Epithelial cell of esophagus (primary cell): ENCODE measurements at regions not wholly inside any gene's neighbourhood (a gene's known extent, or its start where the extent isn't known, plus 50 kb on each side); places are given as distances from the start of the nearest gene placed in this dataset.
A peak's percentile ranks its signal among the peaks of the same experiment; 100 is the strongest.

ENCODE experiments used
- DNase-seq: peaks from one replicate; pipeline ENCODE4 v3.0.0; 2010; ENCODE audit warnings: low read depth
- H3K4me3 ChIP-seq: 2 replicates; pipeline ENCODE4 v1.5.1; 2011; ENCODE audit warnings: mild to moderate bottlenecking, low read length, control low read depth
- CTCF ChIP-seq: IDR thresholded peaks from 2 replicates; pipeline ENCODE4 v1.5.1; 2011; ENCODE audit warnings: low read depth, mild to moderate bottlenecking, low read length, control low read depth, inconsistent platforms; ENCODE audit not compliant: insufficient read depth; ENCODE audit errors: missing control alignments

- H3K4me3 ChIP-seq, result no peak overlapping the region
- DNase-seq, result no peak
- TF ChIP-seq CTCF, result no peak
These were observed 311.5 kb downstream of the CDH2 start for GRCh38 chr18:27865431-27865830.

GRCh38 chr18:27863780-27864430 lies 313.0 kb downstream of the CDH2 start:
- H3K4me3 ChIP-seq, result no peak overlapping the region
- no peak for TF ChIP-seq CTCF
- no peak for DNase-seq

- no peak overlapping the region for H3K4me3 ChIP-seq
- TF ChIP-seq CTCF, result no peak
- no peak for DNase-seq
These were observed 314.8 kb downstream of the CDH2 start for GRCh38 chr18:27862041-27862682.

GRCh38 chr18:27861539-27861938 lies 315.4 kb downstream of the CDH2 start:
- DNase-seq, result no peak
- no peak for TF ChIP-seq CTCF
- H3K4me3 ChIP-seq, result no peak overlapping the region

GRCh38 chr18:27860701-27861107 lies 316.2 kb downstream of the CDH2 start:
- H3K4me3 ChIP-seq, result no peak overlapping the region
- no peak for TF ChIP-seq CTCF
- peak; percentile 36 for DNase-seq

GRCh38 chr18:27860011-27860410 lies 316.9 kb downstream of the CDH2 start:
- peak; percentile 98 for DNase-seq
- TF ChIP-seq CTCF, result no peak
- H3K4me3 ChIP-seq, result no peak overlapping the region

GRCh38 chr18:27856820-27857219 lies 320.1 kb downstream of the CDH2 start:
- no peak overlapping the region for H3K4me3 ChIP-seq
- no peak for DNase-seq
- no peak for TF ChIP-seq CTCF
